ENCODE measurements at regions not wholly inside any gene's neighbourhood (a gene's known extent, or its start where the extent isn't known, plus 50 kb on each side); places are given as distances from the start of the nearest gene placed in this dataset.

DNA sequence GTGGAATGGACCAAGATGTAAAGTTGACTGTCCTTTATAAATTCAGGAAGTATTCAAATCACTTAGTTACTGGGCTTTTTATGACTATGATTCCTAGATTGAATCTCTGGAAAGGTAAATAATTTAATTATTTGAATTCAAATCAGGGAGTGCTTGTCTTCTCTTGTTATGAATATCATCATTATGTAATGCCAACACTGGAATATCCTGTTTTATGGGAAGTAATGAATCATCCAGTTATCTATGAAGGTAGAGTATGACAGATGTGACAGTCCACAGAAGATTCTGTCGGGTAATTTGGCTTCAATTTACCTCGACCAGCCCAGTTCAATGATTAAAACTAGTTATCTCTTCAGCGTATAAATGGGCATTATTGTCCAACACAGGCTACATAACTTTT is 141.0 kb upstream of the NUDT12 start:
- H4K5ac ChIP-seq (ENCODE audit: insufficient read length, low read depth, low read length) = no peak overlapping the region
- H3K23me2 ChIP-seq (ENCODE audit: insufficient read length, low read depth, low read length, poor library complexity, severe bottlenecking) = no peaks in the 10 kb centered on the region
- no peak for DNase-seq
- H2AK5ac ChIP-seq (ENCODE audit: insufficient read length, low read length) = no peak overlapping the region
- H3K14ac ChIP-seq (ENCODE audit: insufficient read depth, low read length) = no peak overlapping the region
- H4K8ac ChIP-seq (replicated peaks; ENCODE audit: insufficient read length, low read depth, low read length) = no peak overlapping the region
- H3K9me3 ChIP-seq (ENCODE audit: control insufficient read depth, low read depth, low read length) = no peaks in the 10 kb centered on the region
- H2AFZ ChIP-seq (ENCODE audit: low read length) = no peak overlapping the region
- Mint-ChIP-seq H3K36me3 (ENCODE audit: insufficient read depth in 1 of 3, low read depth in 3 of 3) (no peaks in the 10 kb centered on the region), H3K27ac (no peak overlapping the region), H3K4me1 (no peaks in the 10 kb centered on the region), H3K9me3 (no peaks in the 10 kb centered on the region), H3K4me3 (no peak overlapping the region), H3K27me3 (ENCODE audit: low read depth) (no peaks in the 10 kb centered on the region)
- no peak overlapping the region for H3K4me2 ChIP-seq (ENCODE audit: insufficient read depth, insufficient read length, low read length)
- H4K20me1 ChIP-seq (ENCODE audit: control insufficient read depth, insufficient read depth, insufficient read length) = no peaks in the 10 kb centered on the region
- H3K79me2 ChIP-seq (ENCODE audit: insufficient read depth, low read length) = no peaks in the 10 kb centered on the region
- H2BK15ac ChIP-seq (ENCODE audit: low read depth, low read length) = no peak overlapping the region
- H3K4me1 ChIP-seq (ENCODE audit: insufficient read depth, low read length) = no peaks in the 10 kb centered on the region
- H3K56ac ChIP-seq (ENCODE audit: insufficient read length, low read depth, low read length) = no peak overlapping the region
- no peak overlapping the region for H3K4ac ChIP-seq (ENCODE audit: low read depth, low read length)
- TF ChIP-seq, protein P1, sequence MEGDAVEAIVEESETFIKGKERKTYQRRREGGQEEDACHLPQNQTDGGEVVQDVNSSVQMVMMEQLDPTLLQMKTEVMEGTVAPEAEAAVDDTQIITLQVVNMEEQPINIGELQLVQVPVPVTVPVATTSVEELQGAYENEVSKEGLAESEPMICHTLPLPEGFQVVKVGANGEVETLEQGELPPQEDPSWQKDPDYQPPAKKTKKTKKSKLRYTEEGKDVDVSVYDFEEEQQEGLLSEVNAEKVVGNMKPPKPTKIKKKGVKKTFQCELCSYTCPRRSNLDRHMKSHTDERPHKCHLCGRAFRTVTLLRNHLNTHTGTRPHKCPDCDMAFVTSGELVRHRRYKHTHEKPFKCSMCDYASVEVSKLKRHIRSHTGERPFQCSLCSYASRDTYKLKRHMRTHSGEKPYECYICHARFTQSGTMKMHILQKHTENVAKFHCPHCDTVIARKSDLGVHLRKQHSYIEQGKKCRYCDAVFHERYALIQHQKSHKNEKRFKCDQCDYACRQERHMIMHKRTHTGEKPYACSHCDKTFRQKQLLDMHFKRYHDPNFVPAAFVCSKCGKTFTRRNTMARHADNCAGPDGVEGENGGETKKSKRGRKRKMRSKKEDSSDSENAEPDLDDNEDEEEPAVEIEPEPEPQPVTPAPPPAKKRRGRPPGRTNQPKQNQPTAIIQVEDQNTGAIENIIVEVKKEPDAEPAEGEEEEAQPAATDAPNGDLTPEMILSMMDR (conservative IDR thresholded peaks at IDR 0.05) = no peak
- H2BK120ac ChIP-seq (ENCODE audit: low read depth, low read length, poor library complexity, severe bottlenecking) = no peak overlapping the region
- no peak overlapping the region for H3K27ac ChIP-seq (ENCODE audit: insufficient read length, low read depth, low read length)
- WGBS (ENCODE audit: extremely low coverage, insufficient read length, low lambda C conversion rate) = no CpG with 5 or more reads among the region's 3 CpGs
- H3T11ph ChIP-seq (ENCODE audit: low read length) = no peak overlapping the region
- H4K91ac ChIP-seq (ENCODE audit: insufficient read length, low read depth, low read length) = no peak overlapping the region
- H3K23ac ChIP-seq (ENCODE audit: insufficient read length, low read depth, low read length) = no peak overlapping the region
- H3K27me3 ChIP-seq (ENCODE audit: insufficient read depth, low read length) = no peaks in the 10 kb centered on the region
- no peak overlapping the region for H2BK12ac ChIP-seq (ENCODE audit: insufficient read length, low read depth, low read length)
- H2BK5ac ChIP-seq (ENCODE audit: insufficient read length, low read length) = no peak overlapping the region
- no peak overlapping the region for H2BK20ac ChIP-seq (ENCODE audit: low read depth, low read length, poor library complexity, severe bottlenecking)
- H3K9ac ChIP-seq (ENCODE audit: extremely low read depth, insufficient read length, low read length) = no peak overlapping the region
- no peak overlapping the region for H3K18ac ChIP-seq (ENCODE audit: insufficient read length, low read depth, low read length)
- H3K79me1 ChIP-seq (ENCODE audit: insufficient read depth, low read depth, low read length, poor library complexity, severe bottlenecking) = no peaks in the 10 kb centered on the region
